HepG2 (cell line): ENCODE measurements at regions not wholly inside any gene's neighbourhood (a gene's known extent, or its start where the extent isn't known, plus 50 kb on each side); places are given as distances from the start of the nearest gene placed in this dataset.

Experiments used
- ATAC-seq: fragments of 200-7000 bp; cut with Tn5 transposase; 3 replicates; pipeline ENCODE4 v1.9.1; 2020; ENCODE audit warnings: mild to moderate bottlenecking, moderate library complexity
- BruUV-seq: library from RNA; stranded (reverse); fragments of 400-500 nt; replicated peaks from 2 replicates; lab custom pipeline; 2021; lab: Mats Ljungman, UMichigan
- CTCF ChIA-PET: fragments of 300-600 bp; formaldehyde crosslinking; extraction: SDS; loops from one replicate; lab custom pipeline; 2021; ENCODE audit warnings: low total read pairs, inconsistent platforms, low intra/inter-chr PET ratio; lab: Yijun Ruan, JAX
- POLR2A ChIA-PET: fragments of 350-600 bp; sonication (Branson Sonifier 250); formaldehyde crosslinking; loops from one replicate; lab custom pipeline; 2020; ENCODE audit warnings: antibody characterized with exemption, inconsistent platforms; lab: Yijun Ruan, JAX
- DNase-seq: peaks from one replicate; pipeline ENCODE4 v3.0.0-alpha.2; 2015; ENCODE audit warnings: low spot score
- FAIRE-seq: peaks from 3 replicates; lab custom pipeline; 2011; peaks lifted over from hg19 to GRCh38; lab: Jason Lieb, UNC
- H2AFZ ChIP-seq: one replicate; pipeline ENCODE4 v1.6.1; 2011; ENCODE audit warnings: low read length, inconsistent platforms
- H3K27ac ChIP-seq: fragments of 300-600 bp; 3 replicates; pipeline ENCODE4 v1.8.0; 2011; ENCODE audit warnings: mixed run types, mild to moderate bottlenecking, mixed read lengths, low read length, inconsistent platforms; ENCODE audit not compliant: insufficient read depth; ENCODE audit errors: extremely low read length
- H3K27me3 ChIP-seq, 2 experiments: fragments of 200-600 bp in 1 of 2; 2 replicates in 1 of 2; 3 replicates in 1 of 2; pipeline versions ENCODE4 v1.6.0 to v1.8.0; 2011; ENCODE audit warnings: low read length in 2 of 2, mild to moderate bottlenecking in 2 of 2, moderate library complexity in 2 of 2, inconsistent platforms in 1 of 2; ENCODE audit not compliant: insufficient read depth in 2 of 2, control insufficient read depth in 1 of 2
- H3K36me3 ChIP-seq, 2 experiments: fragments of 200-600 bp in 1 of 2; replicated peaks in 1 of 2; 2 replicates in 1 of 2; 3 replicates in 1 of 2; pipeline versions ENCODE4 v1.5.1 to v1.8.0; 2011; ENCODE audit warnings: low read length in 2 of 2, inconsistent platforms in 1 of 2; ENCODE audit not compliant: insufficient read depth in 2 of 2, control insufficient read depth in 1 of 2
- H3K4me1 ChIP-seq: 2 replicates; pipeline ENCODE4 v1.5.1; 2012; ENCODE audit warnings: low read length, inconsistent platforms; ENCODE audit not compliant: insufficient read depth
- H3K4me2 ChIP-seq: 2 replicates; pipeline ENCODE4 v1.6.0; 2011; ENCODE audit warnings: low read depth, low read length, inconsistent platforms
- H3K4me3 ChIP-seq, 3 experiments: fragments of 200-600 bp in 1 of 3; sonication (generic), shearing (Covaris generic) in 1 of 3; replicated peaks in 1 of 3; 2 replicates each; pipeline ENCODE4 v1.5.1; 2011 to 2016; ENCODE audit warnings: low read length in 3 of 3, inconsistent platforms in 2 of 3, low read depth in 2 of 3, mild to moderate bottlenecking in 2 of 3, control low read depth in 1 of 3, mixed read lengths in 1 of 3; ENCODE audit not compliant: insufficient read depth in 1 of 3
- H3K79me2 ChIP-seq: one replicate; pipeline ENCODE4 v1.6.1; 2011; ENCODE audit warnings: low read length, inconsistent platforms; ENCODE audit not compliant: insufficient read depth
- H3K9ac ChIP-seq: 2 replicates; pipeline ENCODE4 v1.6.0; 2011; ENCODE audit warnings: mild to moderate bottlenecking, low read depth, low read length, inconsistent platforms; ENCODE audit not compliant: insufficient read depth
- H3K9me3 ChIP-seq: 2 replicates; pipeline ENCODE4 v1.5.1; 2012; ENCODE audit warnings: mild to moderate bottlenecking, low read length
- H4K20me1 ChIP-seq: 2 replicates; pipeline ENCODE4 v1.6.0; 2011; ENCODE audit warnings: inconsistent platforms, mild to moderate bottlenecking, low read length, moderate library complexity; ENCODE audit not compliant: insufficient read depth
- GRHL1 ChIP-seq: sonication (generic); formaldehyde crosslinking; conservative IDR thresholded peaks from 2 replicates; pipeline ENCODE4 v1.8.0; 2022; ENCODE audit warnings: missing genetic modification reagents
- PRDM15 ChIP-seq: sonication (generic); formaldehyde crosslinking; IDR thresholded peaks from 2 replicates; pipeline ENCODE4 v1.4.0; 2020; ENCODE audit warnings: missing genetic modification reagents
- STAT5B ChIP-seq: sonication (generic); formaldehyde crosslinking; IDR thresholded peaks from 2 replicates; pipeline ENCODE4 v1.4.0; 2020; ENCODE audit warnings: missing genetic modification reagents
- WGBS: methylation state at CpG from one replicate; pipeline ENCODE4 v1.1.6; 2017; ENCODE audit warnings: low lambda C conversion rate; 5-methylcytosine and 5-hydroxymethylcytosine counted together
- in situ Hi-C: cut with HindIII; loops from 2 replicates; pipeline ENCODE4 v1.10.0; 2017; ENCODE audit warnings: low pct_unique_long_range_greater_than_20kb; ENCODE audit not compliant: extremely low pct_ligation_motif_present
- intact Hi-C: fragments of 100-400 bp; cut with micrococcal nuclease; formaldehyde crosslinking; loops from one replicate; pipeline ENCODE4 v1.10.0; 2022; ENCODE audit not compliant: unreplicated experiment

GRCh38 chr18:68041327-68041726 lies 524.8 kb upstream of the DSEL start:
- no TSS peak for BruUV-seq
- H3K27me3 ChIP-seq, result no peaks in the 10 kb centered on the region
- no peaks in the 10 kb centered on the region for H3K79me2 ChIP-seq
- H2AFZ ChIP-seq, result no peak overlapping the region
- ChIA-PET CTCF (no interaction called here), POLR2A (no interaction called here)
- in situ Hi-C loops (no loop called here), intact Hi-C loops (no loop called here)
- H3K4me1 ChIP-seq, result no peaks in the 10 kb centered on the region
- DNase-seq (no peak), ATAC-seq (no peak), FAIRE-seq (no peak)
- no peak overlapping the region for H3K4me3 ChIP-seq
- H4K20me1 ChIP-seq, result no peaks in the 10 kb centered on the region
- no peaks in the 10 kb centered on the region for H3K9me3 ChIP-seq
- H3K36me3 ChIP-seq, result no peaks in the 10 kb centered on the region
- no peak overlapping the region for H3K27ac ChIP-seq
- H3K4me2 ChIP-seq, result no peak overlapping the region
- WGBS, result 10% methylated on average over 4 of the region's 4 CpGs
- no peak for TF ChIP-seq STAT5B
- TF ChIP-seq PRDM15 (CRISPR knock-in tag), result no peak
- TF ChIP-seq GRHL1 (CRISPR knock-in tag), result no peak
- no peak overlapping the region for H3K9ac ChIP-seq
